PC-9 (cell line): ENCODE measurements at regions not wholly inside any gene's neighbourhood (a gene's known extent, or its start where the extent isn't known, plus 50 kb on each side); places are given as distances from the start of the nearest gene placed in this dataset.

Source experiments
- BruUV-seq: library from RNA; stranded (reverse); fragments of 400-500 nt; replicated peaks from 2 replicates; lab custom pipeline; 2021; lab: Mats Ljungman, UMichigan
- CTCF ChIA-PET: fragments of 300-600 bp; sonication (Branson Sonifier 250); formaldehyde crosslinking; loops from one replicate; lab custom pipeline; 2022; ENCODE audit warnings: antibody characterized with exemption; lab: Charles Lee
- POLR2A ChIA-PET: fragments of 300-600 bp; sonication (Branson Sonifier 250); formaldehyde crosslinking; loops from one replicate; lab custom pipeline; 2022; ENCODE audit warnings: antibody characterized with exemption; ENCODE audit not compliant: unreplicated experiment; lab: Charles Lee
- DNase-seq, 2 experiments: peaks; one replicate each; pipeline versions ENCODE4 v3.0.0 to v3.0.0-alpha.2; 2015 to 2022; ENCODE audit warnings: mixed read lengths in 1 of 2
- H2AFZ ChIP-seq: fragments of 200-600 bp; sonication (generic); 2 replicates; pipeline ENCODE4 v1.8.1; 2017; ENCODE audit warnings: antibody characterized with exemption
- H3F3A ChIP-seq: fragments of 200-600 bp; sonication (generic); 2 replicates; pipeline ENCODE4 v1.8.1; 2017; ENCODE audit warnings: antibody characterized with exemption, mild to moderate bottlenecking, low read depth; ENCODE audit not compliant: insufficient read depth
- H3K27ac ChIP-seq: fragments of 200-600 bp; sonication (generic); 2 replicates; pipeline ENCODE4 v1.6.1; 2016; ENCODE audit warnings: mixed run types
- H3K27me3 ChIP-seq: fragments of 200-600 bp; sonication (generic); 2 replicates; pipeline ENCODE4 v1.6.1; 2016; ENCODE audit warnings: low read depth, mixed run types; ENCODE audit not compliant: insufficient read depth
- H3K36me3 ChIP-seq: fragments of 200-600 bp; sonication (generic); 2 replicates; pipeline ENCODE4 v1.6.1; 2016; ENCODE audit warnings: low read depth, mixed run types
- H3K4me1 ChIP-seq: fragments of 200-600 bp; sonication (generic); replicated peaks from 2 replicates; pipeline ENCODE4 v1.6.1; 2016; ENCODE audit warnings: mixed run types; ENCODE audit not compliant: insufficient read depth
- H3K4me2 ChIP-seq: fragments of 200-600 bp; sonication (generic); 2 replicates; pipeline ENCODE4 v1.6.1; 2017; ENCODE audit warnings: mixed run types
- H3K4me3 ChIP-seq: fragments of 200-600 bp; sonication (generic); 2 replicates; pipeline ENCODE4 v1.6.1; 2016; ENCODE audit warnings: mixed run types
- H3K79me2 ChIP-seq: fragments of 200-600 bp; sonication (generic); 2 replicates; pipeline ENCODE4 v1.6.1; 2017; ENCODE audit warnings: low read depth, mixed run types
- H3K9me2 ChIP-seq: fragments of 200-600 bp; sonication (generic); 2 replicates; pipeline ENCODE4 v1.8.1; 2017; ENCODE audit warnings: mild to moderate bottlenecking; ENCODE audit not compliant: insufficient read depth
- H3K9me3 ChIP-seq: fragments of 200-600 bp; sonication (generic); 2 replicates; pipeline ENCODE4 v1.8.1; 2016; ENCODE audit warnings: low read depth; ENCODE audit not compliant: insufficient read depth
- H4K20me1 ChIP-seq: fragments of 200-600 bp; sonication (generic); 2 replicates; pipeline ENCODE4 v1.8.1; 2017; ENCODE audit not compliant: insufficient read depth
- EZH2 ChIP-seq: fragments of 200-600 bp; sonication (generic); IDR thresholded peaks from 2 replicates; pipeline ENCODE4 v1.8.0; 2017; ENCODE audit warnings: antibody characterized with exemption, low read depth
- intact Hi-C: fragments of 100-400 bp; cut with micrococcal nuclease; formaldehyde crosslinking; loops from one replicate; pipeline ENCODE4 v1.10.0; 2022; ENCODE audit not compliant: unreplicated experiment
- TF ChIP-seq, protein P1 (sequence below): fragments of 200-600 bp; sonication (generic); conservative IDR thresholded peaks from 2 replicates; pipeline ENCODE4 v1.6.1; 2017; ENCODE audit warnings: mixed run types, antibody characterized with exemption, mild to moderate bottlenecking, moderate library complexity

- peaks cover 27% of the 10 kb centered on the region for H3K4me1 ChIP-seq
- ChIA-PET CTCF (no interaction called here), POLR2A (no interaction called here)
- H3K27ac ChIP-seq, result no peak overlapping the region
- H3F3A ChIP-seq, result peaks cover 12% of the 10 kb centered on the region
- H3K9me2 ChIP-seq, result no peaks in the 10 kb centered on the region
- intact Hi-C loops, result no loop called here
- no peaks in the 10 kb centered on the region for H3K27me3 ChIP-seq
- no peak for DNase-seq
- H3K79me2 ChIP-seq, result no peaks in the 10 kb centered on the region
- no peaks in the 10 kb centered on the region for H4K20me1 ChIP-seq
- TF ChIP-seq EZH2, result no peak
- TF ChIP-seq, protein P1, sequence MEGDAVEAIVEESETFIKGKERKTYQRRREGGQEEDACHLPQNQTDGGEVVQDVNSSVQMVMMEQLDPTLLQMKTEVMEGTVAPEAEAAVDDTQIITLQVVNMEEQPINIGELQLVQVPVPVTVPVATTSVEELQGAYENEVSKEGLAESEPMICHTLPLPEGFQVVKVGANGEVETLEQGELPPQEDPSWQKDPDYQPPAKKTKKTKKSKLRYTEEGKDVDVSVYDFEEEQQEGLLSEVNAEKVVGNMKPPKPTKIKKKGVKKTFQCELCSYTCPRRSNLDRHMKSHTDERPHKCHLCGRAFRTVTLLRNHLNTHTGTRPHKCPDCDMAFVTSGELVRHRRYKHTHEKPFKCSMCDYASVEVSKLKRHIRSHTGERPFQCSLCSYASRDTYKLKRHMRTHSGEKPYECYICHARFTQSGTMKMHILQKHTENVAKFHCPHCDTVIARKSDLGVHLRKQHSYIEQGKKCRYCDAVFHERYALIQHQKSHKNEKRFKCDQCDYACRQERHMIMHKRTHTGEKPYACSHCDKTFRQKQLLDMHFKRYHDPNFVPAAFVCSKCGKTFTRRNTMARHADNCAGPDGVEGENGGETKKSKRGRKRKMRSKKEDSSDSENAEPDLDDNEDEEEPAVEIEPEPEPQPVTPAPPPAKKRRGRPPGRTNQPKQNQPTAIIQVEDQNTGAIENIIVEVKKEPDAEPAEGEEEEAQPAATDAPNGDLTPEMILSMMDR, result no peak
- H3K4me2 ChIP-seq, result no peak overlapping the region
- H2AFZ ChIP-seq, result no peak overlapping the region
- H3K4me3 ChIP-seq, result no peak overlapping the region
- BruUV-seq, result no TSS peak
- no peaks in the 10 kb centered on the region for H3K9me3 ChIP-seq
- no peaks in the 10 kb centered on the region for H3K36me3 ChIP-seq
These were observed 126.0 kb upstream of the BOD1 start for GRCh38 chr5:173742432-173742816.

DNA sequence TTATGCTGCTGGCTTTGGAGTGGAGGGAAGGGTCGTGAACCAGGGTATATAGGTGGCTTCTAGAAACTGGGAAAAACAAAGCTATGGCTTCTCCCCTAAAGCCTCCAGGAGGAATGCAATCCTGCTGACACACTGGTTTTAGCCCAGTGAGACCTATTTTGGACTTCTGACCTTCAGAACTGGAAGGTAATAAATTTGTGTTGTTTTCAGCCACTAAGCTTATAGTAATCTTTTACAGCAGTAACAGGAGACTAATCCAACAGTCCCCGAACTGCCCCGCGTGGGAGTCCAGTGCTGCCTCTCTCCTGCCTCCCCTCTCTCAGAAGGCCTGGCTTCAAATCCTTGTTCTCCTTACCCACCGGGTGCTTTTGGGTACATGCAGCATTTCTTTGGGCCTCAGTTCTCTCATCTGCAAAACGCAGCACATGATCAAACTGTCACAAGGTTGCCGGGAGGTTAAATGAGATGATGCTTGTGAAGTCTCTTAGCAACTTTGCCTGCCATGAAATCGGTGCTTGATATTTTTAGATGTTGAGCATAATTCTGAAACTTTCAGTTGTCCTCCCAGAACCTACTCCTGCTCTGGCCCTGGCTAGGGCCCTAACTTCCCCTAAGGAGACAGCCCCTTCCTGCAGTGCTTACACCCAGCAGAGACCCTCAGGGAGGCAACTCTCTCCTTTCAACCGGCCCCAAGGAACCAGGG lies 127.3 kb upstream of the BOD1 start:
- no peaks in the 10 kb centered on the region for H4K20me1 ChIP-seq
- peaks cover 27% of the 10 kb centered on the region for H3K4me1 ChIP-seq
- H3K4me2 ChIP-seq, result no peak overlapping the region
- ChIA-PET POLR2A (no interaction called here), CTCF (interaction anchor here (0.7 kb wide), 1 partner anchor 37 kb away, joined by 3 read pairs; no protein-coding TSS in a partner anchor)
- no peaks in the 10 kb centered on the region for H3K9me2 ChIP-seq
- TF ChIP-seq, protein P1, result no peak
- TF ChIP-seq EZH2, result no peak
- H2AFZ ChIP-seq, result no peak overlapping the region
- H3K79me2 ChIP-seq, result no peaks in the 10 kb centered on the region
- no peaks in the 10 kb centered on the region for H3K9me3 ChIP-seq
- peaks cover 12% of the 10 kb centered on the region for H3F3A ChIP-seq
- no peak overlapping the region for H3K4me3 ChIP-seq
- intact Hi-C loops, result no loop called here
- no peak for DNase-seq
- no peaks in the 10 kb centered on the region for H3K36me3 ChIP-seq
- no peaks in the 10 kb centered on the region for H3K27me3 ChIP-seq
- no TSS peak for BruUV-seq
- H3K27ac ChIP-seq, result no peak overlapping the region

DNA sequence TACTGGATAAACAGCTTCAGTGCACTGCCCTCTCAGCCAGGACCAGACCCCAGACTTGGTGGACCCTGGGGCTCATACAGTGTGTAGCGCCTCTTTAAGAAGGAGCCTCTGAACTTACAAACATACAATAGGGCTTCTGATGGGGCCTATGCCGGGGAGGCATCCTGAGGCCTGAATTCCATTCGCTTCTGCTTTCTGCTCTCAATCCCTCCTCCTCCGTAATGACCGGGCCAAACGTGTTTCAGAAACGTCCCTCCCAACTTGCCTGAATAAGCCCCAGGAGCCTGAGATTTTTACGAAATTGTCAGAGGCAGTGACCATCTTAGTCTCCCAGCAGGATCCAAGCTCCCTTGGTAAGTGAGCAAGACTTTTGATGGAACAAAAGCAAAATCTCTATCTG lies 128.1 kb upstream of the BOD1 start:
- BruUV-seq, result no TSS peak
- H2AFZ ChIP-seq, result no peak overlapping the region
- intact Hi-C loops, result no loop called here

More for the DNA sequence above, 128.1 kb upstream of the BOD1 start:
- no peak for DNase-seq
- Histone ChIP-seq H3K4me3 (no peak overlapping the region), H3K27ac (no peak overlapping the region), H3K36me3 (no peaks in the 10 kb centered on the region), H3K4me1 (peaks cover 27% of the 10 kb centered on the region), H3K9me2 (no peaks in the 10 kb centered on the region), H4K20me1 (no peaks in the 10 kb centered on the region), H3K4me2 (peak overlapping the region; percentile 49), H3F3A (peaks cover 12% of the 10 kb centered on the region), H3K79me2 (no peaks in the 10 kb centered on the region), H3K9me3 (no peaks in the 10 kb centered on the region), H3K27me3 (no peaks in the 10 kb centered on the region)
- no peak for TF ChIP-seq EZH2
- TF ChIP-seq, protein P1, result no peak
- POLR2A ChIA-PET, result interaction anchor here (0.6 to 0.7 kb wide), 2 partner anchors 11 to 124 kb away, joined by 3 to 4 read pairs; no protein-coding TSS in a partner anchor
- CTCF ChIA-PET, result no interaction called here
